Fibroblast of the aortic adventitia (primary cell): ENCODE measurements at regions not wholly inside any gene's neighbourhood (a gene's known extent, or its start where the extent isn't known, plus 50 kb on each side); places are given as distances from the start of the nearest gene placed in this dataset.

Experiments used
- DNase-seq: peaks from one replicate; pipeline ENCODE4 v3.0.0-alpha.2; 2010; ENCODE audit warnings: low read depth
- H3K4me3 ChIP-seq: 2 replicates; pipeline ENCODE4 v1.5.1; 2011; ENCODE audit warnings: low read depth, mild to moderate bottlenecking, control low read depth, low read length, moderate library complexity
- TF ChIP-seq, protein P1 (sequence below): IDR thresholded peaks from 2 replicates; pipeline ENCODE4 v1.5.1; 2011; ENCODE audit warnings: mild to moderate bottlenecking, low read length, control low read depth, inconsistent platforms; ENCODE audit not compliant: insufficient read depth

DNA sequence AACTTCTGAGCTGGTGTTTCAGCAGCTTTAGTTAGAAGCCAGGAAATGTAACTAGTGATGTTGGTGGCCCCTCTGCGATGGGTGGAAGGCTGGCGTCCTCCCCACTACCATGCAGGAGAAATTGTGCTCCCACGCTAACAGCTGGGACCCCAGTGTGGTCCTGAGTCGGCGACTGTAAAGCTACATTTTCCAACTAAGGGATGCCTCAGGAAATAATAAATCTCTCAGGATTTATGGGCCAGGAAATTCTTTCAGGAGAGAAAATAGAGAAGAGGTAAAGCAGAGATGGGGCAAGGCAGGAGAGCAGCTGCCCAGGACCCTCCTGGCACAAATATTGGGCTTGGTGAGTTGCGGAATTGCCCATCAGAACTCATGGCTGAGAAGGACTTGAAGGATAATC lies 186.9 kb downstream of the OPA1 start:
- DNase-seq, result no peak
- TF ChIP-seq, protein P1, sequence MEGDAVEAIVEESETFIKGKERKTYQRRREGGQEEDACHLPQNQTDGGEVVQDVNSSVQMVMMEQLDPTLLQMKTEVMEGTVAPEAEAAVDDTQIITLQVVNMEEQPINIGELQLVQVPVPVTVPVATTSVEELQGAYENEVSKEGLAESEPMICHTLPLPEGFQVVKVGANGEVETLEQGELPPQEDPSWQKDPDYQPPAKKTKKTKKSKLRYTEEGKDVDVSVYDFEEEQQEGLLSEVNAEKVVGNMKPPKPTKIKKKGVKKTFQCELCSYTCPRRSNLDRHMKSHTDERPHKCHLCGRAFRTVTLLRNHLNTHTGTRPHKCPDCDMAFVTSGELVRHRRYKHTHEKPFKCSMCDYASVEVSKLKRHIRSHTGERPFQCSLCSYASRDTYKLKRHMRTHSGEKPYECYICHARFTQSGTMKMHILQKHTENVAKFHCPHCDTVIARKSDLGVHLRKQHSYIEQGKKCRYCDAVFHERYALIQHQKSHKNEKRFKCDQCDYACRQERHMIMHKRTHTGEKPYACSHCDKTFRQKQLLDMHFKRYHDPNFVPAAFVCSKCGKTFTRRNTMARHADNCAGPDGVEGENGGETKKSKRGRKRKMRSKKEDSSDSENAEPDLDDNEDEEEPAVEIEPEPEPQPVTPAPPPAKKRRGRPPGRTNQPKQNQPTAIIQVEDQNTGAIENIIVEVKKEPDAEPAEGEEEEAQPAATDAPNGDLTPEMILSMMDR, result no peak

DNA sequence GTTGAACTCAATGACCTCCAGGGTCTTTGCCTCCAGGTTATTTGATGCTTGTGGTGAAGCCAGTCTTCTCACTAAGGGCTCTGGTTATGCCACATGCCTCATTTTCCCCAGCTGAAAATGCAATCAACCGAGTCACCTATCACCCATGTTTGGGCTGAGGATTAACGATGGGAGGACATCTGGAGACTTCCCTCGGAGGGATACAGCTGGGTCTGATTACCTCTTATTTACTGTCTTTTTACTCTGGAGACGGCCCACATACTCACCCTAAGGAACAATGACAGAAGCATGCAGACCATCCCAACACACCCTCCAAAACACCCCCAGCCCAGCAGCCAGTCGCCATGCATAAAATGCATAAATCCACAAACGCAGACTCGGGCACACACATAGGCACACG lies 187.4 kb downstream of the OPA1 start:
- no peak overlapping the region for H3K4me3 ChIP-seq
- DNase-seq, result no peak
- TF ChIP-seq, protein P1, result no peak

More for the DNA sequence above, 186.9 kb downstream of the OPA1 start:
- no peak overlapping the region for H3K4me3 ChIP-seq

GRCh38 chr3:193780810-193781478 lies 187.9 kb downstream of the OPA1 start:
- peak; percentile 86 for DNase-seq
- H3K4me3 ChIP-seq, result no peak overlapping the region
- TF ChIP-seq, protein P1, result peak; percentile 86

DNA sequence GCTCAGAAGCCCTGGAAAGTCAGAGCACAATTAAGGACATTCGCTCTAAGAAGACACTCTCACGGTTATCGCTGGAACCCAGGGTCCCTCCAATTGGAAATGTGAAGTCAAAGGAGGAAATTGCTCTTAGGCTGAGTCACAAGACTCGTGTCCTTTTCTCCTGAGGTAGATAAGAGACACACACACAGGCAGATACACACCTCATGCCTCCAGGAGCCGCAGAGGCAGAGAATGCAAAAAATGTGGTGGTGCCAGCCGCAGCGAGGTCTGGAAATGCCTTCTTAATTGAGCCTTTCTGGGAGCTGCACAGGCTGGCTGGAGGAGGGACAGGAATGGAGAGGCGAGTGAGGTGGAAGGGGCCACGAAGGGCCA lies 189.3 kb downstream of the OPA1 start:
- DNase-seq, result no peak
- TF ChIP-seq, protein P1, result no peak
- H3K4me3 ChIP-seq, result no peak overlapping the region

DNA sequence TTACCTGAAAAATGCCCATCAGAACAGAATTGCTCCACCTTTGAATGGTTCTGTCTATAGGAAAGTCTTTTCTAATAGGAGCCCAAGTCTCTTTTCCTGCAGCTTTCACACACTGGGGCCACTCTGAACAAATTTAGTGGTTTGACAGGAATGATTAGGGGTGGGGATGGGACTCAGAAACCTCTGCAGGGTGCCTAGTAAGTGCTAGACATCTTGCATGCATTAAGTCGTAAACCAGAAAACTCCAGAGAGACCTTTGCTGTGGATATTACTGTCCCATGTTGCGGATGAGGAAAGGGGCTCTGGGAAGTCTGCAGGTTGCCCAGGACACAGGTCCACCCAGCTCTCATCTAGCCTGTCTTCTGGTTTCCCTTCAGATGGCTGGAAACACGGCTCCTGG lies 189.7 kb downstream of the OPA1 start:
- TF ChIP-seq, protein P1, result no peak
- DNase-seq, result no peak
- H3K4me3 ChIP-seq, result no peak overlapping the region

GRCh38 chr3:193783166-193783896 lies 190.3 kb downstream of the OPA1 start:
- TF ChIP-seq, protein P1, result no peak
- peak; percentile 22 for DNase-seq
- H3K4me3 ChIP-seq, result no peak overlapping the region
